ENCODE measurements at regions not wholly inside any gene's neighbourhood (a gene's known extent, or its start where the extent isn't known, plus 50 kb on each side); places are given as distances from the start of the nearest gene placed in this dataset.

GRCh38 chr20:23160536-23161243, 74.6 kb upstream of the CD93 start:
- DNase-seq (ENCODE audit: extremely low read depth, insufficient read length): no peak
- TF ChIP-seq CTCF (IDR thresholded peaks at IDR 0.05; ENCODE audit: insufficient read depth, low read length, poor library complexity, severe bottlenecking): no peak
- H3K27me3 ChIP-seq (replicated peaks; ENCODE audit: control insufficient read depth, insufficient read depth, low read length): no peaks in the 10 kb centered on the region
- H3K4me3 ChIP-seq (replicated peaks; ENCODE audit: low read depth, low read length): no peak overlapping the region
- no peaks in the 10 kb centered on the region for H3K36me3 ChIP-seq (ENCODE audit: control insufficient read depth, insufficient read depth, low read length)

GRCh38 chr20:23159947-23160318, 73.8 kb upstream of the CD93 start:
- H3K27me3 ChIP-seq (replicated peaks; ENCODE audit: control insufficient read depth, insufficient read depth, low read length): no peaks in the 10 kb centered on the region
- no peak for DNase-seq (ENCODE audit: extremely low read depth, insufficient read length)

GRCh38 chr20:23159256-23159946, 73.3 kb upstream of the CD93 start:
- Histone ChIP-seq H3K27me3 (replicated peaks; ENCODE audit: control insufficient read depth, insufficient read depth, low read length) (no peaks in the 10 kb centered on the region), H3K36me3 (ENCODE audit: control insufficient read depth, insufficient read depth, low read length) (no peaks in the 10 kb centered on the region), H3K4me3 (replicated peaks; ENCODE audit: low read depth, low read length) (no peak overlapping the region)
- no peak for DNase-seq (ENCODE audit: extremely low read depth, insufficient read length)
- no peak for TF ChIP-seq CTCF (IDR thresholded peaks at IDR 0.05; ENCODE audit: insufficient read depth, low read length, poor library complexity, severe bottlenecking)

More at GRCh38 chr20:23159947-23160318, 73.8 kb upstream of the CD93 start:
- TF ChIP-seq CTCF (IDR thresholded peaks at IDR 0.05; ENCODE audit: insufficient read depth, low read length, poor library complexity, severe bottlenecking): no peak
- H3K4me3 ChIP-seq (replicated peaks; ENCODE audit: low read depth, low read length): no peak overlapping the region
- no peaks in the 10 kb centered on the region for H3K36me3 ChIP-seq (ENCODE audit: control insufficient read depth, insufficient read depth, low read length)

- H3K4me3 ChIP-seq (replicated peaks; ENCODE audit: low read depth, low read length): no peak overlapping the region
- no peaks in the 10 kb centered on the region for H3K27me3 ChIP-seq (replicated peaks; ENCODE audit: control insufficient read depth, insufficient read depth, low read length)
- TF ChIP-seq CTCF (IDR thresholded peaks at IDR 0.05; ENCODE audit: insufficient read depth, low read length, poor library complexity, severe bottlenecking): no peak
- H3K36me3 ChIP-seq (ENCODE audit: control insufficient read depth, insufficient read depth, low read length): no peaks in the 10 kb centered on the region
- DNase-seq (ENCODE audit: extremely low read depth, insufficient read length): no peak
Observed at GRCh38 chr20:23157734-23158133, 71.6 kb upstream of the CD93 start.

DNA sequence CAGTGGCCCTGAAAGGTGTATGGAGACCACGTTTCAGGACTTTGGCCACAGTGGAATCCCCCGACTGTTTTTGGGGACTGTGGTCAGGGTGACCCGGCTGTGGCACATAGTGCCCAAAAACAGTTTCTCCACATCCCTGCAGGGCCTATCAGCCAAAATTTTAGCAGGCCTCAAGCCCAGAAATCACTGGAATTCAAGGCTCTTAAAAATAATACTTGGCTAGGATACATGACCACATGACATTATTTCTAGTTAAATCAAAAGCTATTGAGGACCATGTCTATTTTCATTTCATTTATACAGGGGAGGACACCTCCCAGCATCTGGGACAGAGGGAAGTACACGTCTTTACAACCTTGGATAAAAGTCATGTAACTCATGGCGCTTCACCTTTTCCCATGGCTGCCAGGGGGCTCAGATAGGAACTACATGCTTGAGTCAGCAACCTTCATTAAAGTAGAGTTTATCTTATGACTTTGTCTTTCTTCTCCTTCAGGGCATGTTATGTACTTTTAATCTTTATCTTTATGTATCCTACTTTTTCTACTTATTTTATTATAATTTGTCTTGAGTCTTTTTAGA, 70.8 kb upstream of the CD93 start:
- DNase-seq (ENCODE audit: extremely low read depth, insufficient read length): no peak
- TF ChIP-seq CTCF (IDR thresholded peaks at IDR 0.05; ENCODE audit: insufficient read depth, low read length, poor library complexity, severe bottlenecking): no peak
- Histone ChIP-seq H3K4me3 (replicated peaks; ENCODE audit: low read depth, low read length) (no peak overlapping the region), H3K27me3 (replicated peaks; ENCODE audit: control insufficient read depth, insufficient read depth, low read length) (no peaks in the 10 kb centered on the region), H3K36me3 (ENCODE audit: control insufficient read depth, insufficient read depth, low read length) (no peaks in the 10 kb centered on the region)
